ENCODE measurements at regions not wholly inside any gene's neighbourhood (a gene's known extent, or its start where the extent isn't known, plus 50 kb on each side); places are given as distances from the start of the nearest gene placed in this dataset.

GRCh38 chr9:69955536-69956355 lies 87.9 kb upstream of the MAMDC2 start:
- no peak for DNase-seq

GRCh38 chr9:69961843-69962242 lies 81.8 kb upstream of the MAMDC2 start:
- DNase-seq = no peak

GRCh38 chr9:69963803-69964202 lies 79.8 kb upstream of the MAMDC2 start:
- DNase-seq = no peak

GRCh38 chr9:69964446-69964845 lies 79.2 kb upstream of the MAMDC2 start:
- DNase-seq = no peak

- no peak for DNase-seq
Observed at GRCh38 chr9:69965416-69966145, 78.1 kb upstream of the MAMDC2 start.

- DNase-seq = peak; percentile 59
Observed at GRCh38 chr9:69967344-69967743, 76.3 kb upstream of the MAMDC2 start.

GRCh38 chr9:69970001-69970533 lies 73.6 kb upstream of the MAMDC2 start:
- no peak for DNase-seq

- peak; percentile 64 for DNase-seq
Observed at GRCh38 chr9:69971643-69972449, 71.8 kb upstream of the MAMDC2 start.

- peak; percentile 73 for DNase-seq
Observed at GRCh38 chr9:69975681-69976080, 68.0 kb upstream of the MAMDC2 start.

GRCh38 chr9:69976152-69976551 lies 67.5 kb upstream of the MAMDC2 start:
- peak; percentile 94 for DNase-seq

- peak; percentile 51 for DNase-seq
Observed at GRCh38 chr9:69980041-69980440, 63.6 kb upstream of the MAMDC2 start.

- no peak for DNase-seq
Observed at GRCh38 chr9:69980591-69980990, 63.1 kb upstream of the MAMDC2 start.

- DNase-seq = peak; percentile 77
Observed at GRCh38 chr9:69981686-69982445, 61.8 kb upstream of the MAMDC2 start.

GRCh38 chr9:69984831-69985230 lies 58.8 kb upstream of the MAMDC2 start:
- DNase-seq = no peak

GRCh38 chr9:69985971-69986370 lies 57.7 kb upstream of the MAMDC2 start:
- DNase-seq = no peak

- DNase-seq = no peak
Observed at GRCh38 chr9:69986970-69987369, 56.7 kb upstream of the MAMDC2 start.

GRCh38 chr9:69987457-69987856 lies 56.2 kb upstream of the MAMDC2 start:
- DNase-seq = no peak

- no peak for DNase-seq
Observed at GRCh38 chr9:69993110-69993509, 50.5 kb upstream of the MAMDC2 start.
